Mesenchymal stem cell (in vitro differentiated cells and primary cell): ENCODE measurements at regions not wholly inside any gene's neighbourhood (a gene's known extent, or its start where the extent isn't known, plus 50 kb on each side); places are given as distances from the start of the nearest gene placed in this dataset.
A peak's percentile ranks its signal among the peaks of the same experiment; 100 is the strongest.

Experiments used
- DNase-seq: peaks from one replicate; pipeline ENCODE4 v3.0.0-alpha.2; 2013
- H2AFZ ChIP-seq: one replicate; pipeline ENCODE4 v1.6.1; 2013; ENCODE audit warnings: low read depth, mild to moderate bottlenecking, control low read depth, inconsistent platforms, low read length, moderate library complexity
- H2AK5ac ChIP-seq: 2 replicates; pipeline ENCODE4 v1.6.1; 2013; ENCODE audit warnings: low read length, moderate library complexity, mild to moderate bottlenecking, inconsistent platforms; ENCODE audit not compliant: severe bottlenecking
- H2BK120ac ChIP-seq: one replicate; pipeline ENCODE4 v1.6.1; 2013; ENCODE audit warnings: low read depth, mild to moderate bottlenecking, inconsistent platforms, low read length, moderate library complexity
- H2BK12ac ChIP-seq, 2 experiments: one replicate each; pipeline ENCODE4 v1.6.1; 2013; ENCODE audit warnings: inconsistent platforms in 2 of 2, low read length in 2 of 2, mild to moderate bottlenecking in 2 of 2, moderate library complexity in 2 of 2, control low read depth in 1 of 2
- H2BK15ac ChIP-seq: one replicate; pipeline ENCODE4 v1.6.1; 2013; ENCODE audit warnings: mild to moderate bottlenecking, low read depth, inconsistent platforms; ENCODE audit not compliant: poor library complexity, severe bottlenecking
- H2BK5ac ChIP-seq: 2 replicates; pipeline ENCODE4 v1.6.1; 2013; ENCODE audit warnings: low read depth, mild to moderate bottlenecking, low read length, control low read depth, inconsistent platforms; ENCODE audit not compliant: poor library complexity, severe bottlenecking
- H3K14ac ChIP-seq, 2 experiments: one replicate each; pipeline ENCODE4 v1.6.1; 2013; ENCODE audit warnings: inconsistent platforms in 2 of 2, low read length in 2 of 2, control low read depth in 1 of 2, mild to moderate bottlenecking in 1 of 2, moderate library complexity in 1 of 2
- H3K18ac ChIP-seq, 2 experiments: one replicate each; pipeline ENCODE4 v1.6.1; 2013; ENCODE audit warnings: inconsistent platforms in 2 of 2, low read length in 2 of 2, control low read depth in 1 of 2, low read depth in 1 of 2, mild to moderate bottlenecking in 1 of 2
- H3K23ac ChIP-seq, 2 experiments: one replicate each; pipeline ENCODE4 v1.6.1; 2013; ENCODE audit warnings: inconsistent platforms in 2 of 2, low read length in 2 of 2, mild to moderate bottlenecking in 2 of 2, moderate library complexity in 2 of 2, control low read depth in 1 of 2
- H3K27ac ChIP-seq: 2 replicates; pipeline ENCODE4 v1.5.1; 2013; ENCODE audit warnings: mild to moderate bottlenecking, moderate library complexity, low read length, control low read depth, inconsistent platforms; ENCODE audit not compliant: poor library complexity, severe bottlenecking
- H3K27me3 ChIP-seq, 2 experiments: 2 replicates each; pipeline versions ENCODE4 v1.6.1 to v1.7.0; 2013; ENCODE audit warnings: low read length in 2 of 2, mild to moderate bottlenecking in 2 of 2, moderate library complexity in 2 of 2, control low read depth in 1 of 2, inconsistent platforms in 1 of 2; ENCODE audit not compliant: control insufficient read depth in 1 of 2, insufficient read depth in 1 of 2
- H3K36me3 ChIP-seq, 2 experiments: 2 replicates each; pipeline versions ENCODE4 v1.6.1 to v1.7.0; 2013; ENCODE audit warnings: low read length in 2 of 2, control low read depth in 1 of 2, inconsistent platforms in 1 of 2, low read depth in 1 of 2, mild to moderate bottlenecking in 1 of 2; ENCODE audit not compliant: insufficient read depth in 2 of 2, control insufficient read depth in 1 of 2
- H3K4ac ChIP-seq, 2 experiments: one replicate each; pipeline ENCODE4 v1.6.1; 2013; ENCODE audit warnings: inconsistent platforms in 2 of 2, low read length in 2 of 2, mild to moderate bottlenecking in 2 of 2, moderate library complexity in 2 of 2, control low read depth in 1 of 2, low read depth in 1 of 2
- H3K4me1 ChIP-seq: 2 replicates; pipeline ENCODE4 v1.6.1; 2013; ENCODE audit warnings: low read depth, low read length, control low read depth; ENCODE audit not compliant: control insufficient read depth, insufficient read depth
- H3K4me2 ChIP-seq: 2 replicates; pipeline ENCODE4 v1.6.1; 2013; ENCODE audit warnings: low read length, mild to moderate bottlenecking, inconsistent platforms; ENCODE audit not compliant: poor library complexity, severe bottlenecking
- H3K4me3 ChIP-seq, 2 experiments: 2 replicates each; pipeline versions ENCODE4 v1.5.1 to v1.7.0; 2013; ENCODE audit warnings: low read length in 2 of 2, mild to moderate bottlenecking in 2 of 2, control low read depth in 1 of 2, low read depth in 1 of 2; ENCODE audit not compliant: insufficient read depth in 1 of 2
- H3K79me1 ChIP-seq: replicated peaks from 2 replicates; pipeline ENCODE4 v1.6.1; 2013; ENCODE audit warnings: mild to moderate bottlenecking, control low read depth, low read length, inconsistent platforms; ENCODE audit not compliant: poor library complexity, severe bottlenecking
- H3K9ac ChIP-seq: 2 replicates; pipeline ENCODE4 v1.7.0; 2013; ENCODE audit warnings: mild to moderate bottlenecking, low read length, moderate library complexity
- H3K9me3 ChIP-seq: 2 replicates; pipeline ENCODE4 v1.7.0; 2013; ENCODE audit warnings: mild to moderate bottlenecking, low read length; ENCODE audit not compliant: control insufficient read depth
- H4K8ac ChIP-seq: one replicate; pipeline ENCODE4 v1.6.1; 2013; ENCODE audit warnings: inconsistent platforms, mild to moderate bottlenecking, low read length, moderate library complexity
- H4K91ac ChIP-seq: one replicate; pipeline ENCODE4 v1.6.1; 2013; ENCODE audit warnings: mild to moderate bottlenecking, low read length, inconsistent platforms
- WGBS: methylation state at CpG from one replicate; pipeline ENCODE4 v1.1.7; 2013; ENCODE audit warnings: mixed read lengths; 5-methylcytosine and 5-hydroxymethylcytosine counted together

DNA sequence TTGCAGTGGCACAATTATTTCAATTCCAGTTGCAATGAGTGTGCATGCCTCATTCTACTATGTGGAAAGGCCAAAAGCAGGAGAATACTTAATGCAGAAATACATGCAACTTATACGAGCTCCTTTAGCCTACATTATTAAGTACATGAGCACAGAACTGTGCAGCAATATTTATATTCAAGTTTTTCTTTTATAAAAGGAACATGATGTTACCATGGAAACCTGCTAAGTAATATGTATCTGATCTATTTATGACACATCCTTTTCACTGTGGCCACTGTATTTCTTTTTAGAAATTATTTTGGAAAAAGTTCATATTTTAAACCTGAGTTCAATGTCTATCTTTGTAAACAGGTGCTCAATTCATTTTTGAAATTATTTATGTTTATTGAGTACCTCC, 88.9 kb downstream of the ELAPOR2 start:
- Histone ChIP-seq H2BK15ac (no peak overlapping the region), H2BK5ac (no peak overlapping the region), H2BK12ac (no peak overlapping the region), H3K4ac (no peak overlapping the region), H3K9ac (no peak overlapping the region), H2AFZ (no peak overlapping the region), H3K9me3 (no peaks in the 10 kb centered on the region), H3K4me3 (no peak overlapping the region), H2BK120ac (no peak overlapping the region), H3K23ac (no peak overlapping the region), H3K4me1 (no peaks in the 10 kb centered on the region), H3K79me1 (no peaks in the 10 kb centered on the region), H3K27me3 (no peaks in the 10 kb centered on the region), H3K14ac (no peak overlapping the region), H4K91ac (no peak overlapping the region), H3K27ac (no peak overlapping the region), H3K36me3 (no peaks in the 10 kb centered on the region), H3K18ac (no peak overlapping the region), H3K4me2 (no peak overlapping the region), H2AK5ac (no peak overlapping the region), H4K8ac (no peak overlapping the region)
- no CpG with 5 or more reads among the region's 1 CpG for WGBS
- no peak for DNase-seq

DNA sequence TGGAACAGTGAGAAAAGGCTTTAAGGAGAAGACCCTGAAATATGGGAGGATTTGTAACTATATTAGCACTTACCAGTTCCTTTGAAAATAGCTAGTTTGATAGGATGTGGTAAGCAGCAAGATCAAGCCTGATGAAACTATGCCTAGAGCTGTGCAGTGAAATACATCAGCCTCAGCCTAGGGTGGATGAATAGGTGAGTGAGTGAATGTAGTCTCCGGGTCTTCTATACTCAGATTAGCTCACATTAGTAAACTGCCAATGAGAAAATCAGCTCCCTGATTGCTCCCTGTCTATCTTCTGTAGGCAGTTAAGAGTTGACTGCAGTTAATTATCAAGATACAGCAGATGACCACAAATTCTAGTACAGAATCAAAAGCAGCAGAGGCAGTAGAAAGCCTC, 89.6 kb downstream of the ELAPOR2 start:
- H2BK5ac ChIP-seq, result no peak overlapping the region
- H2BK15ac ChIP-seq, result no peak overlapping the region
- no peak overlapping the region for H4K91ac ChIP-seq
- no peak overlapping the region for H3K23ac ChIP-seq
- no peak overlapping the region for H3K27ac ChIP-seq
- no peaks in the 10 kb centered on the region for H3K36me3 ChIP-seq
- H2BK12ac ChIP-seq, result no peak overlapping the region
- H2BK120ac ChIP-seq, result no peak overlapping the region
- no peak overlapping the region for H3K4me3 ChIP-seq
- no peaks in the 10 kb centered on the region for H3K9me3 ChIP-seq
- no peak overlapping the region for H3K14ac ChIP-seq
- no peak for DNase-seq
- WGBS, result no CpG with 5 or more reads among the region's 1 CpG
- H3K27me3 ChIP-seq, result no peaks in the 10 kb centered on the region
- H3K4me2 ChIP-seq, result no peak overlapping the region
- H4K8ac ChIP-seq, result no peak overlapping the region
- H3K79me1 ChIP-seq, result no peaks in the 10 kb centered on the region
- no peak overlapping the region for H3K9ac ChIP-seq
- no peaks in the 10 kb centered on the region for H3K4me1 ChIP-seq
- H2AFZ ChIP-seq, result no peak overlapping the region
- no peak overlapping the region for H3K4ac ChIP-seq
- no peak overlapping the region for H2AK5ac ChIP-seq
- no peak overlapping the region for H3K18ac ChIP-seq

DNA sequence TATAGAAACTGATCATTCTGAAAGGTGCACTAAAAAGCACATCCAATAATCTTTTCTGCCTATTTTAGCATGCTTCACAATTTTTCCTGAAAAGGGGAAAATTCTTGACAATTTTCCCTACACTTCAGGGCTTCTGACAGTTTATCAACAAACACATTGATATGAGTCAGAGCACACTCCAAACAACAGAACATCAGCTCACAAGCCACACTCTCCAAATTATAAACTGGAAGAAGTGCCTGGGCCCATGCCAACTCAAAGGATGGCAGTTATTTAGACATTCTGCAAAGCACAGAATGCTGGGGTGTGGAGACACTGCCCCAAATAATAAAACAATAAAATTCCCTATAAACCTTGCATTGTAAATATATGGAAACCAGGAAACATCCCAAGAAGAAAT, 90.8 kb downstream of the ELAPOR2 start:
- Histone ChIP-seq H2AK5ac (no peak overlapping the region), H2BK5ac (no peak overlapping the region), H3K4ac (no peak overlapping the region), H2AFZ (no peak overlapping the region), H3K4me3 (no peak overlapping the region), H3K18ac (no peak overlapping the region), H4K91ac (no peak overlapping the region), H3K4me2 (no peak overlapping the region), H2BK12ac (no peak overlapping the region), H3K36me3 (no peaks in the 10 kb centered on the region), H3K9me3 (no peaks in the 10 kb centered on the region), H3K14ac (no peak overlapping the region), H3K79me1 (no peaks in the 10 kb centered on the region), H3K27me3 (no peaks in the 10 kb centered on the region), H3K23ac (no peak overlapping the region), H3K27ac (no peak overlapping the region), H2BK15ac (no peak overlapping the region), H4K8ac (no peak overlapping the region), H2BK120ac (no peak overlapping the region), H3K9ac (no peak overlapping the region), H3K4me1 (no peaks in the 10 kb centered on the region)
- DNase-seq, result peak; percentile 20

DNA sequence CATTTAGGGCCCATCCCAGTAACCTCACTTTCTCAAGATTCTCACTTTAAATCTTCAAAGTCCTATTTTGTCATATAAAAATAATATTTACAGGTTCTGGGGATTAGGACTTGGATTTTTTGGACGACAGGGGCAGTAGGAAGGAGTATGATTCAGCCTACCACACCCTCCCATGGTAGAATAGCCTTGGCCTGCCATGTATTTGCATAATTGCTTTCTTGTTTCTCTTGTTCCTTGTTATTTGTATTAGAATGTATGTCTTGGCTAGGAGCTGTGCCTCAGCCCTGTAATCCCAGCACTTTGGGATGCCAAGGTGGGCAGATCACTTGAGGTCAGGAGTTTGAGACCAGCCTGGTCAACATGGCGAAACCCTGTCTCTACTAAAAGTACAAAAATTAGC, 92.5 kb downstream of the ELAPOR2 start:
- H2BK5ac ChIP-seq, result no peak overlapping the region
- no peak overlapping the region for H3K4me3 ChIP-seq
- no peak overlapping the region for H2BK120ac ChIP-seq

More for the DNA sequence above, 92.5 kb downstream of the ELAPOR2 start:
- Histone ChIP-seq H3K27me3 (no peaks in the 10 kb centered on the region), H3K4me1 (no peaks in the 10 kb centered on the region), H2BK12ac (no peak overlapping the region), H3K4me2 (no peak overlapping the region), H3K27ac (no peak overlapping the region), H3K9me3 (no peaks in the 10 kb centered on the region), H3K18ac (peak overlapping the region in 1 of 2 experiments; percentile 40), H3K23ac (no peak overlapping the region), H3K14ac (no peak overlapping the region), H3K36me3 (no peaks in the 10 kb centered on the region), H3K79me1 (no peaks in the 10 kb centered on the region), H4K8ac (no peak overlapping the region), H3K9ac (no peak overlapping the region), H3K4ac (no peak overlapping the region), H4K91ac (no peak overlapping the region), H2AK5ac (no peak overlapping the region), H2BK15ac (no peak overlapping the region), H2AFZ (no peak overlapping the region)
- no peak for DNase-seq
- WGBS, result 100% methylated on average over 1 of the region's 2 CpGs
